HG03039 (cell line): ENCODE measurements at regions not wholly inside any gene's neighbourhood (a gene's known extent, or its start where the extent isn't known, plus 50 kb on each side); places are given as distances from the start of the nearest gene placed in this dataset.
"Not testable (repeated sequence)": the region's sequence is repeated elsewhere in the genome, so short reads cannot be mapped to it uniquely, and the experiment has no call there.

Experiments used
- ATAC-seq: cut with Tn5 transposase; IDR thresholded peaks from one replicate; pipeline ENCODE4 v1.9.1; 2021; ENCODE audit warnings: mild to moderate bottlenecking, moderate library complexity; ENCODE audit not compliant: unreplicated experiment

DNA sequence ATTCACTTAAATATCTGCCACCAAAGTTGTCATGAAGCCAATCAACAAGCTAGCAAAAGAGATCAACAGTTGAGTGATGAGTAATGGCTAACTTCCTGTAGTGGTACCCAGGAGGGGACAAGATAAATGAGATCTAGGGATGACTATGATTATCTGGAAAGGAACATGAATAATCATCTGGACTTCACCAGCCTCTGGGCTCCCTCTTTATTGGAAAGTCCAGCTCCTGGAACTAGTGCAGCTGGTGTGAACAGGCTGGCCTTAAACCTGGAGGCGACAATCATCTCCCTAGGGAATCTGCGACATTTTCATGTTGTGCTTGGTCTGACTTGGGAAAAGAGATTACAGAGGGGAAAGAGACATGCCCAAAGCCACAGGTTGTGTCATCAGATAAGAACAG is 518.6 kb downstream of the GRIN2A start:
- ATAC-seq: no peak

DNA sequence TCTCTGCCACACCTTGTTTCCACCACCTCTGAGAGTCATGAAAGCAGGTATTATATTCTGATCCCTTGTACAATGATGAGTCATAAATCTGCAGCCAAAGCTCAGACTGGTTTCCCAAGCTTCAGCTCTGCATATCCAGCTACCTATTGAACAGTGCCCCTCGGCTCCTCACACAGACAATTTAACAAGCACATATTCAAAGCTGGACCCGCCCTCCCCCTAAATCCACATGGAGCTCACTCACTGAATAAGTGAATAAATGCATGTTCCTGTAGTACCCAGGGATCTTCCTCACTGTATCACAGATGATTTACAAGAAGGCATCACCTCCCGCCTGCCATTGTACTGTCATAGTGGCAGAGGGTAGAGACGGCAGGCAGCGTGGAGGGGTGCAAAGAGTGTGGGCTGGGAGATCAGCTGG is 516.4 kb downstream of the GRIN2A start:
- ATAC-seq: no peak

DNA sequence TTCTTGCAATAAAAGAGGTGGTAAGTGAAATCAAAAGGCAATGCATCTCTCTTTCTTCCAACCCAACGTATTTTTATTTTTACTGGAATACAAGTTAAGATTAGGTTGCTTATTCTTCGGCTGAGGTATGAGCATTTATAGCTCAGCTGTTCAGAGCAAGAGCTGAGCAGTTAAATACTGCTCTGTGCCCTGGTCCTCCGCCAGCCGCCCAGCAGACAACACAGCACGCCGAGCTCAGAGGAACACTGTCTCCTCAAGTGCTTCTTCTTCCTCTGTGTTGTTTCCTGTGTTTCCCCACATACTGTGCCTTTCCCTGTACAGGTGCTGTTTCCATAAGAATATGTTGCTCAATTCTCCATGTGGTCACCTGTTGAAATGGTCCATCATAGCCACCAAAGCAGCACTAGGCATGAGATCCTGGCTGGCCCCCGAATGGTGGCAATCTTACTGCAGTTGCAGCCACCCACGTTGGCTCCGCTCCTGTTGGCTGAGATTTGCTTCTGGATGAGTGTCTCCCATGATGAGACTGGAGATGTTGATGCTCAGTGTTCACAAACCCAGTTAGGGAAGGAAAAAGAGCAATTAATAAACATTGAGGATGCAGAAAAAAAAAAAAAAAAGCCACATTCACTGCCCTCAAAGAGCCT is 515.3 kb downstream of the GRIN2A start:
- ATAC-seq: no peak

DNA sequence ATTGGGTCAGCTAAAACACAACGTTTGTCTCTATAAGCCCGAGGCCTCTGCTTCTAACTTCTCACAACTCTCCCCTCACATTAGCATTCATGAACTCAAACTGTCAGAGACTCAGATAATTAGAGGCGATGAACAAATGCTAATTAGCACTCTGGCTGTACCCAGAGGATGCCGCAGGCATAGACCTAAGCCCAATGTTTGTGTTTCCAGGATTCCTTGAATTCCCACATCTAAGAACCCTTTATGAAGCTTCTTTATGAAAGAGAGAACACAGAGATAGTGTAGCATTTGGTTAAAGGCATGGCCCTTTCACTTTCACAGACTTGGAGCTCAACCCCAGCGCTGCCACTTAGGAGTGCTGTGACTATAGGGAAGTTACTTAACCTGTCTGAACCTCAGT is 512.2 kb downstream of the GRIN2A start:
- ATAC-seq: no peak

DNA sequence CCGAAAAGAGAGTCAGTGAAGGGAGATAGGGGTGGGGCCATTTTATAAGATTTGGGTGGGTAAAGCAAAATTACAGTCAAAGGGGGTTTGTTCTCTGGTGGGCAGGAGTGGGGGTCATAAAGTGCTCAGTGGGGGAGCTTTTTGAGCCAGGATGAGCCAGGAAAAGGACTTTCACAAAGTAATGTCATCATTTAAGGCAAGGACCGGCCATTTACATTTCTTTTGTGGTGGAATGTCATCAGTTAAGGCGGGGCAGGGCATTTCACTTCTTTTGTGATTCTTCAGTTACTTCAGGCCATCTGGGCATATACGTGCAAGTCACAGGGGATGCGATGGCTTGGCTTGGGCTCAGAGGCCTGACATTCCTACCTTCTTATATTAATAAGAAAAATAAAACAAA is 511.6 kb downstream of the GRIN2A start:
- not testable (repeated sequence) for ATAC-seq

- not testable (repeated sequence) for ATAC-seq
Observed at GRCh38 chr16:9676560-9677300, 505.5 kb downstream of the GRIN2A start.

GRCh38 chr16:9677301-9677653 is 505.0 kb downstream of the GRIN2A start:
- no peak for ATAC-seq

DNA sequence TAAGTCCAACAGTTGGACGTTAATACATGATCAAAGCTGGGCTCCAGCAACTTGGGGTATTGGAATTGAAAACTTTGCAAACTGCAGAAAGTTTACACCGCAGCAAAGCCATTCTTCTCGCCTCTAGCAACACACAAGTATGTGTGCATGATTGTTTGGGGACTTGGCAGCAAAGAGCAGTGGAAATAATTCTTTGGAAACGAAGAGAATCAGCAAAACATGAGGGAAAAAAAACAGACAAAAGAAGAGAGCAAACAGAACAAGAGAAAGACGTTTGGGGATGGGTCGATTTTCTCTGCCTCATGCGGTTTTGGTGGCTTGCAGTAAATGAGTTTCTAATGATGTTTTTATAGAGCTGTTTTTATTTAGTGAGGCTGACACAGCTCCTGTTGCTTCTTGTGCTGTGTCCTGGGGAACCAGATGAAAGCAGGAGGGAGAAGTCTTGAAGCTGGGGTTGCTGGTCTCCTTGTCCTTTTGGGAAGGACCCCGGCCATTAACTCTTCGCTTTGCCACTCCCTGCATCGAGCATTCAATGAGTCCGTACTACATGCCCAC is 502.9 kb downstream of the GRIN2A start:
- ATAC-seq: no peak

GRCh38 chr16:9680019-9680655 is 502.1 kb downstream of the GRIN2A start:
- no peak for ATAC-seq

DNA sequence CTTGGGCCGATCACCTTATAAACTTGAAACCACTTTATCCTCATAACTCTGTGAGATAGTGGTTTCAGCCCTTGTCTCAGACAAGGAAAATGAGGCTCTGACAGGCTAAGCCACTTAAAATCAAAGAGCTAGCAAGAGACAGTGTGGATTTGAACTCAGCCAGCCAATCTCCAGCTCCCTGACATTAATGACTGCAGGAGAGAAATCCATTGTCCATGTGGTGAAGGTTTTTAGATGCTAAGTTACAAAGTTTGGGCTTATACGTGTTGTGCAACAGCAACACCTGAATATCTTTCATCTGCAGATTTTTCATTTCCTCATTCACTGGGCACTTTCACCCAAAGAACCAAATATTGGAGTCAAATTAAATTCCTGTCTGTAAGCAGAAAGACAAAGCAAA is 501.3 kb downstream of the GRIN2A start:
- ATAC-seq: no peak

- ATAC-seq: no peak
Observed at GRCh38 chr16:9681508-9681907, 500.7 kb downstream of the GRIN2A start.

- ATAC-seq: no peak
Observed at GRCh38 chr16:9682320-9682719, 499.9 kb downstream of the GRIN2A start.

DNA sequence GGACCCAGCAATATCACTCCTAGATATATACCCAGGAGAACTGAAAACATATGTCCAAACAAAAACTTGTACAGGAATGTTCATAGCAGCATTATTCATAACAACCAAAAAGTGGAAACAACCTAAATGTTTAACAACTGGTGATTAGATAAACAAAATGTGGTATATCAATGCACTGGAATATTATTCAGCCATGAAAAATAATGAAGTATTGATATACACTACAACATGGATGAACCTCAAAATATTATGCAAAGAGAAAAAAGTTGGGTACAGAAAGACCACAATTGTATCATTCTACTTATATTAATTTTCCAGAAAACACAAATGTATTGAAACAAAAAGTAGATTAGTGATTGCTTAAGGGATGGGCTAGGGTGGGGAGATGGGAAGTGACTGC is 498.6 kb downstream of the GRIN2A start:
- no peak for ATAC-seq

- ATAC-seq: no peak
Observed at GRCh38 chr16:9687737-9688319, 494.4 kb downstream of the GRIN2A start.

DNA sequence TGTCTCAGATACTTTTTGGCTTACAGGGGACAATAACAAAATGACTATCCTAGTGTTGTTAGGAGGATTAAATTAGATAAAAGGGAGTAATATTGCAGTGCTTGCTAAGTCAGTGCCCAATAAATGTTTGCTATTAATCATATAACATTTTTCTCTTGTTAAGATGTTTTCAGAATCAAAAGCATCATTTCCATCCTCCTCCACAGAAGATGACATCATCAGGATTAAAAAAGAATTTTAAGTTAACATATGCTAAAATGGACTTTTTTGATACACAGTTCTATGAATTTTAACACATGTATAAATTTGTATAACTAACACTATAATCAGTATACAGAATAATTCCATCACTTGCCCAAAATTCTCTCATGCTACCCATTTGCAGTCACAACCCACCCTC is 492.6 kb downstream of the GRIN2A start:
- no peak for ATAC-seq

DNA sequence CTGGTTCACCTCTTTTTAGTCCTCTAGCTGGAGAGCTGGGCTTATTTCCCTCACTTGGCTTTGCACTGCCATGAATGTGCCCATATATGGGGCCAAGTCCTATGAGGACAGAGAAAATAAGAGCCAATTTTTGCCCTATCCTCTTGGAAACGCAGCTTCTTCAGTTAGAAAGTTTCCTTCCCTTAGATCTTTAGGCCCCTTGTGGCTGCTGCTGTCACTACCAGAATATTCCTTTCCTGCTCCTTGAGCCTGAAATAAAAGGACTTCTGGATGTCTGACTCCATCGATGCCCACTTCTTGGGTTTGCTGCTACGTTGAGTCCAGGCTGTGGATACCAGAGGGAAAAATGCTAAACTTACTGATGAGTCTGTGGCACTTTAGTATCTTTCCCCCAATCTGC is 487.1 kb downstream of the GRIN2A start:
- no peak for ATAC-seq
